Cardiac fibroblast (primary cell): ENCODE measurements at regions not wholly inside any gene's neighbourhood (a gene's known extent, or its start where the extent isn't known, plus 50 kb on each side); places are given as distances from the start of the nearest gene placed in this dataset.

Source experiments
- DNase-seq, 2 donors: peaks; one replicate each; pipeline versions ENCODE4 v3.0.0 to v3.0.0-alpha.2; 2010; ENCODE audit warnings: low read depth in 2 of 2
- H3K4me3 ChIP-seq, 2 donors: replicated peaks in 1 of 2; 1 replicate in 1 of 2; 2 replicates in 1 of 2; pipeline ENCODE4 v1.5.1; 2011; ENCODE audit warnings: low read depth in 2 of 2, low read length in 2 of 2, mild to moderate bottlenecking in 2 of 2, moderate library complexity in 1 of 2
- CTCF ChIP-seq: IDR thresholded peaks from one replicate; pipeline ENCODE4 v1.5.1; 2011; ENCODE audit warnings: low read depth, mild to moderate bottlenecking, low read length, inconsistent platforms

DNA sequence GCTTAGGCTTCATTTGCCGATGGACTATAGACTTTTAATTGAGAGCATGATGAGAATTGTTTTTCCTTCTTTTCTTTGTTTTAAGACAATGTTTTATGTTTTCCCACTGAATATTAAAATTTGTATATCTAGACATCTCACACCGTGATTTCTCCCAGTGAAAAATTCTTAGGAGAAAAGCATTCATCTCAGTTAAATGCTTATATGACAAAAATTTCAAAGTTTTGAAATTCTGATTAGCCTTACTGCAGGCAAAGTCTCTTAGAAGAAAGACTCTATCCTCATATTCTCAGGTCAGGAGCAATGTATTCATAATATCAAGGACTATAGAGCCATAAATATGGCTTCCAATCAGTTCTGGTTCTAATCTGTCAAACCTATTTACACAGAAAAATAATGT is 2085.0 kb downstream of the NCAM2 start:
- H3K4me3 ChIP-seq: no peak overlapping the region
- no peak for TF ChIP-seq CTCF

GRCh38 chr21:23093259-23093658 is 2095.1 kb downstream of the NCAM2 start:
- TF ChIP-seq CTCF: no peak
- no peak for DNase-seq
- H3K4me3 ChIP-seq: no peak overlapping the region

More for the DNA sequence above, 2085.0 kb downstream of the NCAM2 start:
- no peak for DNase-seq

- no peak overlapping the region for H3K4me3 ChIP-seq
- no peak for DNase-seq
- TF ChIP-seq CTCF: no peak
Observed at GRCh38 chr21:23099185-23099584, 2101.0 kb downstream of the NCAM2 start.

DNA sequence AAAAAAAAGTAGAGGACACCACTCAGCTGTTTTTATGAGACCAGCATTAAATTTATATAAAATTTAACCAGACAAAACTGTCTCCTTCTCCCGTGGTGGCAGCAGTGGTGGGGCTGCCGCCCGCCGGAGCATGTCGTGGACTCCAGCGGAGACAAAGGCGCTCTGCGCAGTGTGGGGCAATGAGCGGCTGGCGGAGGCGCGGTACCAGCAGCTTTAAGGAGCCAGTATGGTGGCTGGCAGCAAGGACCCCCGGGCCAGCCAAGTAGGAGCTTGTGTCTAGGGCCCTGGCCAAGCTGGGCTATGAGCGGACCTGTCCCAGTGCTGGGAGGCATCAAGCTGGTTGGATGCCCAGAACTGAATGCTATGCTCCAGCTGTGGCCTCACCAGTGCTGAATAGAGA is 2102.9 kb downstream of the NCAM2 start:
- DNase-seq: no peak
- no peak overlapping the region for H3K4me3 ChIP-seq
- TF ChIP-seq CTCF: no peak

DNA sequence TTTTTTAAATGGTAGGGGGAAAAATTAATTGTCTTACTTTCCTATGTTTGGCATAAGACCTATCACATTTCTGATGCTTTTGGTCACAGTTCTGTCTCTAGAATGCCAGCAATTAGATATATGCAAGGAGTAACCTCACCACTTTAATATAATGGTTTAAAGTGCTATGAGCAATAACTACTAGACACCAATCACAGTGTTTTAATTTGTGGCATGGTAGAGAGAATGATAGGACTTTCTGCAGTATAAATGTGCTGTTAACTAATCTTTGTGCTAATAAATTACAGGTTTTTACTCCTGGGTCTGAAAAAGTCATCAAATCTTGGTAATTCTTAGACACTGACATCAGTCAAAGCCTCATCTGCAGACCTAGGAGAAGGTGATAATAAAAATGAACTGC is 2110.3 kb downstream of the NCAM2 start:
- no peak for TF ChIP-seq CTCF
- DNase-seq: no peak

DNA sequence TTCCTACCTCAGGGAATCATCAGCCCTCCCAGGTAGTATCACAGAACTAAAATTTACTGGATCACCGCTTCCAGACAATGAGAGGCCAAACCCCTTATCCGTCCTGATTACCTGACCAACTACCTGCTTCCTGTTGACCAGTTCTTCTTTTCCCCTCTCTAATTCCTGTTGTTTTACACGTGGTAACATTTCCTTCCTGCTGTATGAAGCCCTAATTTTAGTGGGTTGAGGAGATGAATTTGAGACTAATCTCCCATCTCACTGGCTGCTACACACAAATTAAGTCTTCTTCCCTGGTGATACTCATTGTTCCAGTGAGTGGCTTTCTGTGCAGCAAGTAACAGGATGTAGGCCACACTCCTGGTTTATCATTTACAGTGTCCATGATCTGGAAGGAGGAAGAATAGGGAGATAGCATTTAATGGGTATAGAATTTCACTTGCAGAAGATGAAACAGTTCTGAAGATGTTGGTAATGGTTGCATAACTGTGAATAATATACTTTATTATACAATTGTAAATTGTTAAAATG is 2112.9 kb downstream of the NCAM2 start:
- no peak for TF ChIP-seq CTCF
- no peak for DNase-seq
- H3K4me3 ChIP-seq: no peak overlapping the region

More for the DNA sequence above, 2110.3 kb downstream of the NCAM2 start:
- no peak overlapping the region for H3K4me3 ChIP-seq

DNA sequence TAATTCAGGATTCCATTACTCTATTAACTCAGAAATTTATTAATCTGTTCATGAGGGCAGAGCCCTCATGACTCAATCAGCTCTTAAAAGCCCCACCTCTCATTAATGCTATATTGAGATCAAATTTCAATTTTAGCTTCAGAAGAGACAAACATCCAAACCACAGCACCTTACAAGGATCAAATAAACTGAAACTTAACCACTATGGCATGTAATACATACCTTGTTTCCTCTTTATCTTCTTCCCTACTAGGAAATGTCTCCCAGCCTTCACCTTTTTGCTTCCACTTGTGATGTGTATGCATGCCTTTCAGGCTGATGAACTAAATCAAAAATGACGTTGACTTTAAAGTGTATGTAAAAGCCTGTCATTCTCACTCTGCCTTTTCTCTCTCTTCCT is 2121.3 kb downstream of the NCAM2 start:
- no peak for DNase-seq
- H3K4me3 ChIP-seq: no peak overlapping the region
- TF ChIP-seq CTCF: no peak
